T-helper 2 cell (primary cell): ENCODE measurements at regions not wholly inside any gene's neighbourhood (a gene's known extent, or its start where the extent isn't known, plus 50 kb on each side); places are given as distances from the start of the nearest gene placed in this dataset.
"Not testable (repeated sequence)": the region's sequence is repeated elsewhere in the genome, so short reads cannot be mapped to it uniquely, and the experiment has no call there.

Experiments used
- DNase-seq, 5 experiments: peaks; one replicate each; pipeline versions ENCODE4 v3.0.0 to v3.0.0-alpha.2; 2012 to 2022

GRCh38 chr2:35522450-35522849 lies 833.1 kb upstream of the CRIM1 start:
- DNase-seq, result no peak

- DNase-seq, result no peak
Observed at GRCh38 chr2:35510636-35511035, 844.9 kb upstream of the CRIM1 start.

GRCh38 chr2:35508601-35509000 lies 847.0 kb upstream of the CRIM1 start:
- DNase-seq, result no peak

- no peak for DNase-seq
Observed at GRCh38 chr2:35504419-35504818, 851.2 kb upstream of the CRIM1 start.

- DNase-seq, result no peak
Observed at GRCh38 chr2:35503738-35504199, 851.8 kb upstream of the CRIM1 start.

- DNase-seq, result no peak
Observed at GRCh38 chr2:35503311-35503710, 852.3 kb upstream of the CRIM1 start.

GRCh38 chr2:35501076-35501475 lies 854.5 kb upstream of the CRIM1 start:
- DNase-seq, result no peak

GRCh38 chr2:35496022-35496421 lies 859.6 kb upstream of the CRIM1 start:
- no peak for DNase-seq

- no peak for DNase-seq
Observed at GRCh38 chr2:35495182-35495581, 860.4 kb upstream of the CRIM1 start.

- DNase-seq, result not testable (repeated sequence)
Observed at GRCh38 chr2:35478121-35478520, 877.5 kb upstream of the CRIM1 start.

GRCh38 chr2:35468245-35468644 lies 887.3 kb upstream of the CRIM1 start:
- DNase-seq, result no peak

- no peak for DNase-seq
Observed at GRCh38 chr2:35463805-35464596, 891.6 kb upstream of the CRIM1 start.

GRCh38 chr2:35462226-35462998 lies 893.2 kb upstream of the CRIM1 start:
- no peak for DNase-seq

GRCh38 chr2:35461406-35461805 lies 894.2 kb upstream of the CRIM1 start:
- no peak for DNase-seq

- no peak for DNase-seq
Observed at GRCh38 chr2:35454966-35455638, 900.5 kb upstream of the CRIM1 start.

- DNase-seq, result no peak
Observed at GRCh38 chr2:35447821-35448220, 907.8 kb upstream of the CRIM1 start.

- DNase-seq, result peak in 1 of 5 experiments; percentile 82
Observed at GRCh38 chr2:35447215-35447614, 908.4 kb upstream of the CRIM1 start.

- DNase-seq, result no peak
Observed at GRCh38 chr2:35443087-35443486, 912.5 kb upstream of the CRIM1 start.

GRCh38 chr2:35441575-35441974 lies 914.0 kb upstream of the CRIM1 start:
- DNase-seq, result not testable (repeated sequence)

- DNase-seq, result not testable (repeated sequence)
Observed at GRCh38 chr2:35440308-35440707, 915.3 kb upstream of the CRIM1 start.

- not testable (repeated sequence) for DNase-seq
Observed at GRCh38 chr2:35436893-35437292, 918.7 kb upstream of the CRIM1 start.

- peak in 1 of 5 experiments; percentile 27 for DNase-seq
Observed at GRCh38 chr2:35428548-35428947, 927.0 kb upstream of the CRIM1 start.

- DNase-seq, result peak in 1 of 5 experiments; percentile 26
Observed at GRCh38 chr2:35421485-35421884, 934.1 kb upstream of the CRIM1 start.
